GM13977 (cell line): ENCODE measurements at regions not wholly inside any gene's neighbourhood (a gene's known extent, or its start where the extent isn't known, plus 50 kb on each side); places are given as distances from the start of the nearest gene placed in this dataset.
A peak's percentile ranks its signal among the peaks of the same experiment; 100 is the strongest.

ENCODE experiments used
- DNase-seq: peaks from one replicate; pipeline ENCODE4 v3.0.0; 2012; ENCODE audit warnings: low spot score
- CTCF ChIP-seq: IDR thresholded peaks from 2 replicates; pipeline ENCODE4 v1.5.1; 2012; ENCODE audit warnings: mild to moderate bottlenecking, control low read depth; ENCODE audit not compliant: insufficient read depth; ENCODE audit errors: extremely low read depth, missing control alignments
- in situ Hi-C: fragments of 300-500 bp; cut with MboI; formaldehyde crosslinking; loops from one replicate; pipeline ENCODE4 v1.12.0; 2022; ENCODE audit warnings: low sequenced_read_pairs, low pct_unique_long_range_greater_than_20kb, mixed read lengths, inconsistent platforms; ENCODE audit not compliant: unreplicated experiment

- DNase-seq, result no peak
- no peak for TF ChIP-seq CTCF
- in situ Hi-C loops, result no loop called here
Observed at GRCh38 chr13:105008604-105009003, 1526.9 kb downstream of the EFNB2 start.

DNA sequence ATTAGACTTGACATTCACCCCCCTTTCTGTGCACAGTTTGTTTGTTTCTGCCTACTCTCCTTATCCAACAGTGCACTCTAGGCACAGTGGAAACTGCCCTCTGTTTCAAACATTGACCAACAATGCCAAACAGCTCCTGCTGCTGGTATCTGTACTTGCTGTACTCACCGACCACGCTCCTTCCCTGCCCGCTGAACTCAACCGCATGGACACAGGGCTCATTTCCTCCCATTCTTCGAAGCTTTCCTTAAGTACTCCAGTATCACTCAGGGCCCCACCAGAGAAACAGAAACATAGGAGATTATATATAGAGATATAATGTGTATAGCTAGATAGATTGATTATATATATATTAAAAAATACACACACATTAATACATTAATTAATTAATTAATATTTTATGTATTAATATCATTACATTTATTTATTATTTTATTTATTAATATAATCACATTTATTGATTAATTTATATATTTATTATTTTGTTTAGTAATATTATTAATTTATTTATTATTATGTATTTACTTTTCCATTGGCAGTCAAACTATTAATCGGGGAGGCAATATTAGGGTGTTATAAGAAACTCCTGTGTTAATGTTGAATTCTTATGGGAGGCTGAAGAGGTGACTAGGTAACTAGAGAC lies 1528.2 kb downstream of the EFNB2 start:
- TF ChIP-seq CTCF, result no peak
- no peak for DNase-seq
- in situ Hi-C loops, result no loop called here

DNA sequence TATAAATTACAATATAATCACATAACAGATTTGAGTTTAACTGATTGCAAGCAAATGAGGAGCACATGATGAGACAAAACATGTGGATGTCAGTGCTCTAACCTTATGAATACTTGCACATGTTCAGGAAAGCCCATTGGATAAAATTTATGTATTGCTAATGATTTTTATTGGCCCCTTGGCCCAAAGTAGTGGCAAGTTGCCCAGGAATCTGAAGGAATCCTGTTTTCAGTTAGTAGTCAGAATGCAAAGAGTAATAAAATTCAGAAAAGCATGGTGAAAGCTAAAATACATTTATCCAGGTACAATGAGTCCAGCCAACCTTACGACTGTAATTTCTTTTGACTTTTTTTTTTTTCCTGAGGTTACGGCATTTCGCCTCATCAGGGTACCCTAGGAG lies 1539.4 kb downstream of the EFNB2 start:
- in situ Hi-C loops, result loop anchor here (25.0 kb wide), 1 partner anchor 1566 kb away; the partner anchor contains the start of gene ARGLU1

GRCh38 chr13:104993708-104994107 lies 1541.8 kb downstream of the EFNB2 start:
- no peak for TF ChIP-seq CTCF
- in situ Hi-C loops, result loop anchor here (25.0 kb wide), 1 partner anchor 1569 kb away; the partner anchor contains the start of gene ARGLU1
- DNase-seq, result no peak

More for the DNA sequence above, 1539.4 kb downstream of the EFNB2 start:
- no peak for DNase-seq
- no peak for TF ChIP-seq CTCF

DNA sequence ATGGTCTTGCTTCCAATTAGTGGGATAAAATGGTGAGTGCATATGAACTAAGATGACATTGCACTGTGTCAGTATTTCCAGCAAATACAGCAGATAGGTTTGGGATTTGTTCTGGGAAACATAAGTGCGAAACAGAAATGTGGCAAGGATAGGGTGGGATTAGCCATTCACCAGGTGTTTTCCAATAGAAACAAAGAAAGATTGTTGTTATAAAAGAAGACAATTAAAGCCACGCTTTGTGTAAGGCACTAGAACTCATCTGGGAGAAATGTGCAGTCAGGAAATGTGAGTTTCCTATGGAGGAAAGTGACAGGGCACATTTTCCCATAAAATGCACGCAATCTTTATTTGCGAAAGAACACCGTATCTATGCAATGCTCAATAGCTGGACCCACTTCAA lies 1547.8 kb downstream of the EFNB2 start:
- no peak for DNase-seq
- TF ChIP-seq CTCF, result no peak
- in situ Hi-C loops, result loop anchor here (25.0 kb wide), 1 partner anchor 1575 kb away; the partner anchor contains the start of gene ARGLU1

DNA sequence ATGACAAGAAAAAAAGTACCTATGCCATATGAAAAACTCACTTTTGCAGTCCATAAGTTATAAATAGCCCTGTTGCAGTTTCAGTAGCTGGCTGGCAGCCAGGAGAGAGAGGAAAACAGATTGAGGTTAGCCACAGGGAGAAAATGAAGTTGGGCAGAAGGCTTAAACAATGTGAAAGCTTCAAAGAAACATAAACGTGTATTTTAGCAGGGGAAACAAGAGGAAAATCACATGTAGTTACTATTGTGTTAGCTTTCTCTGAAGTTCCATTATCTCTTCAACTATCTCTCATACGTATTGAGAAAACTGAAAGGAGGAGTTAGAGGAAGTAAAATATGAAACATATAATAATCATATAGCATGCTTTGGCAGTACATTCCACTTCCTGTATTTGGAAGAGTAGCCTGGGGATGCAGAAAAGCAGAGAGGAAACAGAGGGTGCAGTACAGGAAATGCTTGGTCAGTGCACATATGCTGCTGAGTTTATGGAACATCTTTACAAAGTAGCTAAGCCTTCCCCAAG lies 1551.1 kb downstream of the EFNB2 start:
- peak; percentile 7 for DNase-seq
- in situ Hi-C loops, result loop anchor here (25.0 kb wide), 1 partner anchor 1578 kb away; the partner anchor contains the start of gene ARGLU1

More for the DNA sequence above, 1551.1 kb downstream of the EFNB2 start:
- no peak for TF ChIP-seq CTCF
